Endothelial cell of umbilical vein (primary cell): ENCODE measurements at regions not wholly inside any gene's neighbourhood (a gene's known extent, or its start where the extent isn't known, plus 50 kb on each side); places are given as distances from the start of the nearest gene placed in this dataset.

ENCODE experiments used
- BruUV-seq: library from RNA; stranded (reverse); fragments of 400-500 nt; replicated peaks from 2 replicates; lab custom pipeline; 2021; lab: Mats Ljungman, UMichigan
- CTCF ChIA-PET: fragments of 300-600, 350-600 bp; sonication (Branson Sonifier 250); formaldehyde crosslinking; loops from one replicate; lab custom pipeline; 2021; ENCODE audit warnings: antibody characterized with exemption, inconsistent platforms; lab: Charles Lee
- POLR2A ChIA-PET: fragments of 300-600, 350-600 bp; sonication (Branson Sonifier 250); formaldehyde crosslinking; loops from one replicate; lab custom pipeline; 2021; ENCODE audit warnings: antibody characterized with exemption, inconsistent platforms; lab: Charles Lee
- DNase-seq: peaks from one replicate; pipeline ENCODE4 v3.0.0-alpha.2; 2011; ENCODE audit warnings: low read depth, low spot score
- FAIRE-seq: peaks from 2 replicates; lab custom pipeline; 2011; peaks lifted over from hg19 to GRCh38; lab: Jason Lieb, UNC
- H2AFZ ChIP-seq: 2 replicates; pipeline ENCODE4 v1.6.0; 2012; ENCODE audit warnings: low read depth, low read length, control low read depth, inconsistent platforms
- H3K27ac ChIP-seq: 2 replicates; pipeline ENCODE4 v1.5.1; 2011; ENCODE audit warnings: low read depth, mild to moderate bottlenecking, control low read depth, low read length, moderate library complexity; ENCODE audit not compliant: insufficient read depth
- H3K27me3 ChIP-seq, 2 experiments: 2 replicates each; pipeline versions ENCODE4 v1.6.0 to v1.6.1; 2011; ENCODE audit warnings: low read length in 2 of 2, mixed read lengths in 1 of 2; ENCODE audit not compliant: control insufficient read depth in 2 of 2, insufficient read depth in 2 of 2
- H3K36me3 ChIP-seq, 2 experiments: 2 replicates in 1 of 2; 3 replicates in 1 of 2; pipeline ENCODE4 v1.5.1; 2011; ENCODE audit warnings: low read length in 2 of 2, mild to moderate bottlenecking in 1 of 2, moderate library complexity in 1 of 2; ENCODE audit not compliant: control insufficient read depth in 2 of 2, insufficient read depth in 2 of 2; ENCODE audit errors: extremely low read depth in 1 of 2
- H3K4me1 ChIP-seq: 3 replicates; pipeline ENCODE4 v1.5.1; 2011; ENCODE audit warnings: mild to moderate bottlenecking, low read length; ENCODE audit not compliant: control insufficient read depth, insufficient read depth; ENCODE audit errors: extremely low read depth
- H3K4me2 ChIP-seq: 2 replicates; pipeline ENCODE4 v1.6.1; 2011; ENCODE audit warnings: low read length, control low read depth, mixed read lengths; ENCODE audit not compliant: insufficient read depth
- H3K4me3 ChIP-seq, 3 experiments: fragments of 200-600 bp in 1 of 3; sonication (generic), shearing (Covaris generic) in 1 of 3; replicated peaks in 1 of 3; 2 replicates each; pipeline ENCODE4 v1.5.1; 2011 to 2016; ENCODE audit warnings: control low read depth in 3 of 3, low read length in 3 of 3, mild to moderate bottlenecking in 2 of 3, inconsistent platforms in 1 of 3, low read depth in 1 of 3, moderate library complexity in 1 of 3; ENCODE audit not compliant: insufficient read depth in 1 of 3
- H3K79me2 ChIP-seq: 2 replicates; pipeline ENCODE4 v1.6.0; 2012; ENCODE audit warnings: low read length, inconsistent platforms; ENCODE audit not compliant: control insufficient read depth, insufficient read depth
- H3K9ac ChIP-seq: replicated peaks from 2 replicates; pipeline ENCODE3; 2011; ENCODE audit warnings: low read length, control low read depth; ENCODE audit not compliant: insufficient read depth; ENCODE audit errors: extremely low read depth
- H3K9me1 ChIP-seq: replicated peaks from 3 replicates; pipeline ENCODE4 v1.6.0; 2011; ENCODE audit warnings: mild to moderate bottlenecking, low read length; ENCODE audit not compliant: control insufficient read depth, insufficient read depth; ENCODE audit errors: extremely low read depth
- H3K9me3 ChIP-seq: replicated peaks from 2 replicates; pipeline ENCODE4 v1.5.1; 2012; ENCODE audit warnings: low read length, inconsistent platforms; ENCODE audit not compliant: control insufficient read depth, insufficient read depth
- H4K20me1 ChIP-seq: replicated peaks from 2 replicates; pipeline ENCODE3; 2011; ENCODE audit warnings: mild to moderate bottlenecking, low read length; ENCODE audit not compliant: control insufficient read depth, insufficient read depth; ENCODE audit errors: extremely low read depth
- EZH2 ChIP-seq: IDR thresholded peaks from 2 replicates; pipeline ENCODE4 v1.6.1; 2012; ENCODE audit warnings: borderline replicate concordance, low read depth, mild to moderate bottlenecking, moderate library complexity, low read length, inconsistent platforms; ENCODE audit not compliant: severe bottlenecking
- FOS ChIP-seq: IDR thresholded peaks from 2 replicates; pipeline ENCODE4 v1.6.1; 2011; ENCODE audit warnings: mild to moderate bottlenecking, low read length, moderate library complexity, borderline replicate concordance; ENCODE audit not compliant: insufficient read depth
- GATA2 ChIP-seq: IDR thresholded peaks from 2 replicates; pipeline ENCODE4 v1.7.0; 2011; ENCODE audit warnings: low read depth, mild to moderate bottlenecking, moderate library complexity, mixed read lengths, low read length; ENCODE audit not compliant: insufficient read length, insufficient read depth
- JUN ChIP-seq: IDR thresholded peaks from 2 replicates; pipeline ENCODE4 v1.6.1; 2011; ENCODE audit warnings: borderline replicate concordance, low read depth; ENCODE audit not compliant: insufficient read length, insufficient read depth
- MYC ChIP-seq: IDR thresholded peaks from one replicate; pipeline ENCODE4 v1.6.1; 2011; ENCODE audit warnings: mild to moderate bottlenecking, low read depth, low read length
- POLR2A ChIP-seq: IDR thresholded peaks from 2 replicates; pipeline ENCODE4 v1.6.1; 2012; ENCODE audit warnings: low read depth, mild to moderate bottlenecking, control low read depth, low read length
- POLR2AphosphoS5 ChIP-seq: IDR thresholded peaks from 2 replicates; pipeline ENCODE4 v1.6.1; 2012; ENCODE audit warnings: low read depth, mild to moderate bottlenecking, control low read depth, low read length, moderate library complexity; ENCODE audit not compliant: insufficient read depth
- dilution Hi-C: fragments of 300-500 bp; cut with MboI; formaldehyde crosslinking; loops from one replicate; pipeline ENCODE4 v1.15.0; 2019; ENCODE audit warnings: low sequenced_read_pairs; ENCODE audit not compliant: extremely low pct_ligation_motif_present
- intact Hi-C: fragments of 100-400 bp; cut with micrococcal nuclease; formaldehyde crosslinking; loops from one replicate; pipeline ENCODE4 v1.10.0; 2022
- TF ChIP-seq, protein P1 (sequence below): IDR thresholded peaks from 2 replicates; pipeline ENCODE4 v1.6.1; 2011; ENCODE audit not compliant: insufficient read depth, insufficient read length
- TF ChIP-seq, protein P2 (sequence below), 2 donors: IDR thresholded peaks; 1 replicate in 1 of 2; 2 replicates in 1 of 2; pipeline ENCODE4 v1.5.1; 2011; ENCODE audit warnings: low read length in 2 of 2, mild to moderate bottlenecking in 2 of 2, moderate library complexity in 2 of 2, control low read depth in 1 of 2, inconsistent platforms in 1 of 2, low read depth in 1 of 2; ENCODE audit not compliant: insufficient read depth in 1 of 2; ENCODE audit errors: extremely low read depth in 1 of 2

- ChIA-PET POLR2A (no interaction called here), CTCF (no interaction called here)
- dilution Hi-C loops: no loop called here
- H3K9me1 ChIP-seq: no peaks in the 10 kb centered on the region
- no peak for DNase-seq
- no peak overlapping the region for H3K4me3 ChIP-seq
- H3K27ac ChIP-seq: no peak overlapping the region
- no peaks in the 10 kb centered on the region for H3K79me2 ChIP-seq
- no TSS peak for BruUV-seq
- H3K4me2 ChIP-seq: no peak overlapping the region
- no peak for FAIRE-seq
- H4K20me1 ChIP-seq: no peaks in the 10 kb centered on the region
- no peaks in the 10 kb centered on the region for H3K4me1 ChIP-seq
- no peak overlapping the region for H3K9ac ChIP-seq
- no peak for TF ChIP-seq POLR2AphosphoS5
- TF ChIP-seq POLR2A: no peak
- no peak for TF ChIP-seq FOS
- TF ChIP-seq EZH2: no peak
- TF ChIP-seq MYC: no peak
- TF ChIP-seq JUN: no peak
- TF ChIP-seq GATA2: no peak
- TF ChIP-seq, protein P1, sequence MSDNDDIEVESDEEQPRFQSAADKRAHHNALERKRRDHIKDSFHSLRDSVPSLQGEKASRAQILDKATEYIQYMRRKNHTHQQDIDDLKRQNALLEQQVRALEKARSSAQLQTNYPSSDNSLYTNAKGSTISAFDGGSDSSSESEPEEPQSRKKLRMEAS: no peak
- no peak overlapping the region for H2AFZ ChIP-seq
- intact Hi-C loops: no loop called here
- no peaks in the 10 kb centered on the region for H3K27me3 ChIP-seq
- no peaks in the 10 kb centered on the region for H3K9me3 ChIP-seq
- H3K36me3 ChIP-seq: no peaks in the 10 kb centered on the region
Observed at GRCh38 chr3:135667061-135667460, 298.5 kb upstream of the PPP2R3A start.

DNA sequence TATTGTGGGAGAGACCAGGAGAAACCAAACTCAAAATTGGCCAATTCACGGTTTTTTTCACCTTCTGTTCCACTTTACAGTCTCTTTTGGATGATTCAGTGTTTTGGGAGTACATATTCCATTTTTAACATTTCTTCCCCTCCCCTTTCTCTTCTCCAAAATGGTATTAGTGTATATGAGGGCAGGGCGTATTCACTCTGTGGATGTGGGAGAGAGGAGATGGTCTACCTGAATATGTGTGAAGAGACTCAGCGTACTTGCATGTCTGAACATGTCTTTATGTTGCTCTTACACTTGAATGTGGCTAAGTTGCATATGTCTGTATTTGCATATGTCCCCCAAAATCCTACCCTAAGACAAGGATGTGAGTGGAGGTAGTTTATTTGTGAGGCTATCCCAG, 291.0 kb upstream of the PPP2R3A start:
- intact Hi-C loops: no loop called here
- no peak for FAIRE-seq

More for the DNA sequence above, 291.0 kb upstream of the PPP2R3A start:
- no peak overlapping the region for H3K4me3 ChIP-seq
- no TSS peak for BruUV-seq
- ChIA-PET CTCF (no interaction called here), POLR2A (no interaction called here)
- H3K4me1 ChIP-seq: no peaks in the 10 kb centered on the region
- no peak for DNase-seq
- H3K4me2 ChIP-seq: no peak overlapping the region
- H3K9ac ChIP-seq: no peak overlapping the region
- H3K9me3 ChIP-seq: peaks cover 3% of the 10 kb centered on the region
- H3K36me3 ChIP-seq: no peaks in the 10 kb centered on the region
- H3K27me3 ChIP-seq: no peaks in the 10 kb centered on the region
- H3K79me2 ChIP-seq: no peaks in the 10 kb centered on the region
- TF ChIP-seq, protein P2, sequence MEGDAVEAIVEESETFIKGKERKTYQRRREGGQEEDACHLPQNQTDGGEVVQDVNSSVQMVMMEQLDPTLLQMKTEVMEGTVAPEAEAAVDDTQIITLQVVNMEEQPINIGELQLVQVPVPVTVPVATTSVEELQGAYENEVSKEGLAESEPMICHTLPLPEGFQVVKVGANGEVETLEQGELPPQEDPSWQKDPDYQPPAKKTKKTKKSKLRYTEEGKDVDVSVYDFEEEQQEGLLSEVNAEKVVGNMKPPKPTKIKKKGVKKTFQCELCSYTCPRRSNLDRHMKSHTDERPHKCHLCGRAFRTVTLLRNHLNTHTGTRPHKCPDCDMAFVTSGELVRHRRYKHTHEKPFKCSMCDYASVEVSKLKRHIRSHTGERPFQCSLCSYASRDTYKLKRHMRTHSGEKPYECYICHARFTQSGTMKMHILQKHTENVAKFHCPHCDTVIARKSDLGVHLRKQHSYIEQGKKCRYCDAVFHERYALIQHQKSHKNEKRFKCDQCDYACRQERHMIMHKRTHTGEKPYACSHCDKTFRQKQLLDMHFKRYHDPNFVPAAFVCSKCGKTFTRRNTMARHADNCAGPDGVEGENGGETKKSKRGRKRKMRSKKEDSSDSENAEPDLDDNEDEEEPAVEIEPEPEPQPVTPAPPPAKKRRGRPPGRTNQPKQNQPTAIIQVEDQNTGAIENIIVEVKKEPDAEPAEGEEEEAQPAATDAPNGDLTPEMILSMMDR (IDR thresholded peaks at IDR 0.05; ENCODE audit: extremely low read depth in 1 of 2, insufficient read depth in 1 of 2, low read depth in 1 of 2, low read length in 2 of 2): no peak
- TF ChIP-seq FOS (no peak), POLR2AphosphoS5 (no peak), GATA2 (no peak)
- dilution Hi-C loops: no loop called here
- H3K9me1 ChIP-seq: no peaks in the 10 kb centered on the region
- no peak overlapping the region for H2AFZ ChIP-seq
- no peak overlapping the region for H3K27ac ChIP-seq
- H4K20me1 ChIP-seq: no peaks in the 10 kb centered on the region
